RWPE1 (cell line): ENCODE measurements at regions not wholly inside any gene's neighbourhood (a gene's known extent, or its start where the extent isn't known, plus 50 kb on each side); places are given as distances from the start of the nearest gene placed in this dataset.
"Not testable (repeated sequence)": the region's sequence is repeated elsewhere in the genome, so short reads cannot be mapped to it uniquely, and the experiment has no call there.

ENCODE experiments used
- CTCF ChIA-PET: fragments of 350-600 bp; sonication (Branson Sonifier 250); formaldehyde crosslinking; extraction: SDS; loops from one replicate; lab custom pipeline; 2021; lab: Yijun Ruan, JAX
- POLR2A ChIA-PET: fragments of 400-600 bp; formaldehyde crosslinking; extraction: SDS; loops from one replicate; lab custom pipeline; 2020; ENCODE audit warnings: antibody characterized with exemption; ENCODE audit not compliant: low non-redundant PET; lab: Yijun Ruan, JAX
- DNase-seq: peaks from one replicate; pipeline ENCODE4 v3.0.0; 2012; ENCODE audit warnings: low spot score
- H3K27ac ChIP-seq: fragments of 450-650 bp; 2 replicates; pipeline ENCODE4 v1.5.1; 2017
- CTCF ChIP-seq: fragments of 450-650 bp; conservative IDR thresholded peaks from 2 replicates; pipeline ENCODE4 v1.5.1; 2017; ENCODE audit warnings: low read depth, mild to moderate bottlenecking

GRCh38 chr6:153301602-153302001 is 170.5 kb upstream of the RGS17 start:
- ChIA-PET CTCF (interaction anchor here (0.7 kb wide), 2 partner anchors 85 to 152 kb away, joined by 3 read pairs; no protein-coding TSS in a partner anchor), POLR2A (no interaction called here)
- TF ChIP-seq CTCF, result no peak
- no peak overlapping the region for H3K27ac ChIP-seq
- DNase-seq, result no peak

GRCh38 chr6:153282456-153282855 is 151.4 kb upstream of the RGS17 start:
- CTCF ChIA-PET, POLR2A ChIA-PET, DNase-seq, H3K27ac ChIP-seq: not testable (repeated sequence)

GRCh38 chr6:153275997-153276396 is 144.9 kb upstream of the RGS17 start:
- DNase-seq, result no peak
- H3K27ac ChIP-seq, result no peak overlapping the region
- ChIA-PET POLR2A (no interaction called here), CTCF (no interaction called here)
- TF ChIP-seq CTCF, result no peak

- DNase-seq, result no peak
- POLR2A ChIA-PET, result no interaction called here
- no peak overlapping the region for H3K27ac ChIP-seq
- no peak for TF ChIP-seq CTCF
- CTCF ChIA-PET, result no interaction called here
These were observed 141.3 kb upstream of the RGS17 start for GRCh38 chr6:153272201-153272980.

GRCh38 chr6:153263489-153263888 is 132.4 kb upstream of the RGS17 start:
- no peak for TF ChIP-seq CTCF
- CTCF ChIA-PET, result no interaction called here
- no peak overlapping the region for H3K27ac ChIP-seq
- POLR2A ChIA-PET, result no interaction called here
- no peak for DNase-seq

- ChIA-PET POLR2A (no interaction called here), CTCF (interaction anchor here (0.8 kb wide), 1 partner anchor 11 kb away, joined by 3 read pairs; no protein-coding TSS in a partner anchor)
- DNase-seq, result no peak
- no peak overlapping the region for H3K27ac ChIP-seq
- TF ChIP-seq CTCF, result no peak
These were observed 120.2 kb upstream of the RGS17 start for GRCh38 chr6:153251326-153251725.

GRCh38 chr6:153237670-153238069 is 106.6 kb upstream of the RGS17 start:
- ChIA-PET CTCF (interaction anchor here (0.6 kb wide), 1 partner anchor 274 kb away, joined by 4 read pairs; no protein-coding TSS in a partner anchor), POLR2A (no interaction called here)
- no peak for TF ChIP-seq CTCF
- no peak for DNase-seq
- no peak overlapping the region for H3K27ac ChIP-seq
